ENCODE measurements at regions not wholly inside any gene's neighbourhood (a gene's known extent, or its start where the extent isn't known, plus 50 kb on each side); places are given as distances from the start of the nearest gene placed in this dataset.

DNA sequence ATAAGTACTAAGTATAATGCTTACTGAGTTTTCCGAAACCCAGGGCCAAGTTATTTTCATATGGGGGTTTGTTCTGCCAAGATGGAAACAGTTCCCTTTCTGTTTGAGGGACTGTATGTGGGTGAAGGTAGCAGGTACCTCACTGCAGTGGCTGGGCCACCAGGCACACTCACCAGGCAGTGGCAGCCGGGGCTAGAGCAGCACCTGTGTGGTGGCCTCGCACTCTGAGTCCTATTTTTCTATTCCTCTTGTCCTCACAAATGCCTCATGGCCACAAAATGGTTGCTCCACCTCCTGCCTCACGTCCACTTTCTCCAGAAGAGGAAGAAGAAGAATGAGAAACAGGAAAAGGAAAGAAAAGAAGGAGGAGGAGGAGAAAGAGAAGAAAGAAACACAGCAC lies 167.3 kb upstream of the SHH start:
- no peak for DNase-seq (ENCODE audit: low spot score)
- Histone ChIP-seq H3K9me3 (ENCODE audit: low read depth, low read length, poor library complexity, severe bottlenecking) (no peaks in the 10 kb centered on the region), H3K4me3 (ENCODE audit: low read depth, low read length, poor library complexity, severe bottlenecking) (no peak overlapping the region), H3K36me3 (ENCODE audit: insufficient read depth, low read length, poor library complexity, severe bottlenecking) (no peaks in the 10 kb centered on the region), H3K4me1 (ENCODE audit: insufficient read depth, low read length, poor library complexity, severe bottlenecking) (no peaks in the 10 kb centered on the region), H3K27me3 (replicated peaks; ENCODE audit: insufficient read depth, low read depth, low read length, poor library complexity) (peaks cover 68% of the 10 kb centered on the region), H3K27ac (ENCODE audit: low read depth, low read length, poor library complexity, severe bottlenecking) (no peak overlapping the region)
- CTCF ChIA-PET = no interaction called here
- BruUV-seq (replicated peaks) = no TSS peak
- POLR2A ChIA-PET (ENCODE audit: low non-redundant PET) = no interaction called here
- intact Hi-C loops (cut with micrococcal nuclease; ENCODE audit: unreplicated experiment) = no loop called here
- TF ChIP-seq, protein P1, sequence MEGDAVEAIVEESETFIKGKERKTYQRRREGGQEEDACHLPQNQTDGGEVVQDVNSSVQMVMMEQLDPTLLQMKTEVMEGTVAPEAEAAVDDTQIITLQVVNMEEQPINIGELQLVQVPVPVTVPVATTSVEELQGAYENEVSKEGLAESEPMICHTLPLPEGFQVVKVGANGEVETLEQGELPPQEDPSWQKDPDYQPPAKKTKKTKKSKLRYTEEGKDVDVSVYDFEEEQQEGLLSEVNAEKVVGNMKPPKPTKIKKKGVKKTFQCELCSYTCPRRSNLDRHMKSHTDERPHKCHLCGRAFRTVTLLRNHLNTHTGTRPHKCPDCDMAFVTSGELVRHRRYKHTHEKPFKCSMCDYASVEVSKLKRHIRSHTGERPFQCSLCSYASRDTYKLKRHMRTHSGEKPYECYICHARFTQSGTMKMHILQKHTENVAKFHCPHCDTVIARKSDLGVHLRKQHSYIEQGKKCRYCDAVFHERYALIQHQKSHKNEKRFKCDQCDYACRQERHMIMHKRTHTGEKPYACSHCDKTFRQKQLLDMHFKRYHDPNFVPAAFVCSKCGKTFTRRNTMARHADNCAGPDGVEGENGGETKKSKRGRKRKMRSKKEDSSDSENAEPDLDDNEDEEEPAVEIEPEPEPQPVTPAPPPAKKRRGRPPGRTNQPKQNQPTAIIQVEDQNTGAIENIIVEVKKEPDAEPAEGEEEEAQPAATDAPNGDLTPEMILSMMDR (conservative IDR thresholded peaks at IDR 0.05; ENCODE audit: low read depth, low read length) = no peak
- no peak for TF ChIP-seq EZH2 (IDR thresholded peaks at IDR 0.05; ENCODE audit: borderline replicate concordance, low read depth, low read length, poor library complexity, severe bottlenecking)

DNA sequence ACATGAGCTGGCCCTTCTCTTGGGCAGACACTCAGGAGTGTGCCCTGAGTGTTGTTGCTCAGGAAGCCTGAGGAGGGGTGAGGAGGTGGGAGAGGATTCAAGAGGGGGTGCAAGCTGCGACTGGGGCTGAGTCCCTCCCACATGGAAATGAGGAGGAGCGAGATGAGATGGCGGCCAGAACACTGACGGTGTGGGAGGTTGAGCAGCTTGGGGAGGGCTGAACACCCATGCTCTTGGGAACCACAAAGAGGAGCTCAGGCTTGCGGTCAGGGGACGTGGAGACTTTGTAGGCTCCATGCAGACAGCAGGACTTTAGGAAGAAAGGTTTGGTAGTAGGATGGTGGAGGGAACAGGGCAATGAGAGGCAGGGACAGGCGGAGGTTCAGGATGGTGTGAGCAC lies 163.2 kb upstream of the SHH start:
- intact Hi-C loops (cut with micrococcal nuclease; ENCODE audit: unreplicated experiment) = no loop called here
- Histone ChIP-seq H3K27ac (ENCODE audit: low read depth, low read length, poor library complexity, severe bottlenecking) (no peak overlapping the region), H3K4me1 (ENCODE audit: insufficient read depth, low read length, poor library complexity, severe bottlenecking) (no peaks in the 10 kb centered on the region), H3K27me3 (replicated peaks; ENCODE audit: insufficient read depth, low read depth, low read length, poor library complexity) (peaks cover 86% of the 10 kb centered on the region), H3K36me3 (ENCODE audit: insufficient read depth, low read length, poor library complexity, severe bottlenecking) (no peaks in the 10 kb centered on the region), H3K4me3 (ENCODE audit: low read depth, low read length, poor library complexity, severe bottlenecking) (no peak overlapping the region), H3K9me3 (ENCODE audit: low read depth, low read length, poor library complexity, severe bottlenecking) (no peaks in the 10 kb centered on the region)
- POLR2A ChIA-PET (ENCODE audit: low non-redundant PET) = no interaction called here
- DNase-seq (ENCODE audit: low spot score) = no peak
- CTCF ChIA-PET = no interaction called here
- no TSS peak for BruUV-seq (replicated peaks)
- TF ChIP-seq, protein P1 (conservative IDR thresholded peaks at IDR 0.05; ENCODE audit: low read depth, low read length) = no peak
- TF ChIP-seq EZH2 (IDR thresholded peaks at IDR 0.05; ENCODE audit: borderline replicate concordance, low read depth, low read length, poor library complexity, severe bottlenecking) = no peak

DNA sequence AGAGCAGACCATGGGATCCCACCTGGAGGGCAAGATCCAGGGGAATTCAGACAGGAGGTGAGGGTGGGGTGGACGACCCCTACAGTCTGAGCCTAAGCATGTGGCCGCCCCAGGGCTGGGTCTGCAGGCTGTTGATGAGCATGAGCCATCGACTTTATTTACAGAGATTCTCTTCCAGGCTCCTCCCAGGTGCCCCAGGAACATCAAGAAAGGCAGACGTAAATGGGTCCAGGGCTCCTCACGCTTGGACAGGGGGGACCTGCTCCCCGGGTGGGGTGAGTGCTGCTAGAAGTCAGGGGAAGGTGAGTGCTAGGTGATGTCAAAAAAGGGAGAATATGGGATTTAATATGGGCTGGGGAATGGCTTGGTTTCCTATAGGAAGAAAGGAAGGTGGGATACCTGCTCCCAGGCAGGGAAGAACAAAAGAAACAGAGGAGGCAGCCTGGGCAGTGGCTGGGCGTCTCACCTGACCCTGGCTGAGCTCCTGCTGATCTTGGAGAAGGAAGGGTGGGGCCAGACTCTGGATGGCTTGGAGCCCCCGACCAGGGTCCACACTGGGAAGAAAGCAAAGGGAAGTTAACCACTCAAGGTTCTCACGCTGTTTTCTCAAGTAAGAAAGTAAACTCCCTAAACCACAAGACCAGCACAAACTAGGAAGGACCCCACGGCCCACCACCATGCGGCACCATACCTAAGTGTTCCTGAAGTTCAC lies 162.1 kb upstream of the SHH start:
- DNase-seq (ENCODE audit: low spot score) = no peak
- no peak for TF ChIP-seq EZH2 (IDR thresholded peaks at IDR 0.05; ENCODE audit: borderline replicate concordance, low read depth, low read length, poor library complexity, severe bottlenecking)
- TF ChIP-seq, protein P1 (conservative IDR thresholded peaks at IDR 0.05; ENCODE audit: low read depth, low read length) = no peak
- no TSS peak for BruUV-seq (replicated peaks)
- CTCF ChIA-PET = no interaction called here
- intact Hi-C loops (cut with micrococcal nuclease; ENCODE audit: unreplicated experiment) = no loop called here
- H3K9me3 ChIP-seq (ENCODE audit: low read depth, low read length, poor library complexity, severe bottlenecking) = no peaks in the 10 kb centered on the region
- no peaks in the 10 kb centered on the region for H3K4me1 ChIP-seq (ENCODE audit: insufficient read depth, low read length, poor library complexity, severe bottlenecking)
- POLR2A ChIA-PET (ENCODE audit: low non-redundant PET) = no interaction called here
- H3K4me3 ChIP-seq (ENCODE audit: low read depth, low read length, poor library complexity, severe bottlenecking) = no peak overlapping the region
- no peak overlapping the region for H3K27ac ChIP-seq (ENCODE audit: low read depth, low read length, poor library complexity, severe bottlenecking)
- no peaks in the 10 kb centered on the region for H3K36me3 ChIP-seq (ENCODE audit: insufficient read depth, low read length, poor library complexity, severe bottlenecking)
- peaks cover 79% of the 10 kb centered on the region for H3K27me3 ChIP-seq (replicated peaks; ENCODE audit: insufficient read depth, low read depth, low read length, poor library complexity)
